Keratinocyte (primary cell): ENCODE measurements at regions not wholly inside any gene's neighbourhood (a gene's known extent, or its start where the extent isn't known, plus 50 kb on each side); places are given as distances from the start of the nearest gene placed in this dataset.

Experiments used
- EZH2 ChIP-seq: IDR thresholded peaks from one replicate; pipeline ENCODE4 v1.6.1; 2012; ENCODE audit warnings: inconsistent platforms, mild to moderate bottlenecking, low read length, moderate library complexity
- TF ChIP-seq, protein P1 (sequence below), 3 experiments: IDR thresholded peaks in 1 of 3; conservative IDR thresholded peaks in 1 of 3; optimal IDR thresholded peaks in 1 of 3; 2 replicates in 2 of 3; 3 replicates in 1 of 3; pipeline versions ENCODE3 to v1.5.1; 2011; ENCODE audit warnings: low read length in 3 of 3, mild to moderate bottlenecking in 3 of 3, moderate library complexity in 2 of 3, control low read depth in 1 of 3, inconsistent platforms in 1 of 3; ENCODE audit not compliant: insufficient read depth in 2 of 3; ENCODE audit errors: extremely low read depth in 1 of 3

- TF ChIP-seq, protein P1, sequence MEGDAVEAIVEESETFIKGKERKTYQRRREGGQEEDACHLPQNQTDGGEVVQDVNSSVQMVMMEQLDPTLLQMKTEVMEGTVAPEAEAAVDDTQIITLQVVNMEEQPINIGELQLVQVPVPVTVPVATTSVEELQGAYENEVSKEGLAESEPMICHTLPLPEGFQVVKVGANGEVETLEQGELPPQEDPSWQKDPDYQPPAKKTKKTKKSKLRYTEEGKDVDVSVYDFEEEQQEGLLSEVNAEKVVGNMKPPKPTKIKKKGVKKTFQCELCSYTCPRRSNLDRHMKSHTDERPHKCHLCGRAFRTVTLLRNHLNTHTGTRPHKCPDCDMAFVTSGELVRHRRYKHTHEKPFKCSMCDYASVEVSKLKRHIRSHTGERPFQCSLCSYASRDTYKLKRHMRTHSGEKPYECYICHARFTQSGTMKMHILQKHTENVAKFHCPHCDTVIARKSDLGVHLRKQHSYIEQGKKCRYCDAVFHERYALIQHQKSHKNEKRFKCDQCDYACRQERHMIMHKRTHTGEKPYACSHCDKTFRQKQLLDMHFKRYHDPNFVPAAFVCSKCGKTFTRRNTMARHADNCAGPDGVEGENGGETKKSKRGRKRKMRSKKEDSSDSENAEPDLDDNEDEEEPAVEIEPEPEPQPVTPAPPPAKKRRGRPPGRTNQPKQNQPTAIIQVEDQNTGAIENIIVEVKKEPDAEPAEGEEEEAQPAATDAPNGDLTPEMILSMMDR (optimal IDR thresholded peaks at IDR 0.05 in 1 of 3, IDR thresholded peaks at IDR 0.05 in 1 of 3, conservative IDR thresholded peaks at IDR 0.05 in 1 of 3; ENCODE audit: extremely low read depth in 1 of 3, insufficient read depth in 2 of 3, low read length in 3 of 3): no peak
- TF ChIP-seq EZH2: no peak
Measured at GRCh38 chr5:1747079-1747802, 52.4 kb downstream of the MRPL36 start.
